Activated CD8-positive, alpha-beta T cell treated with anti-CD3 and anti-CD28 coated beads for 36 hours (primary cell): ENCODE measurements at regions not wholly inside any gene's neighbourhood (a gene's known extent, or its start where the extent isn't known, plus 50 kb on each side); places are given as distances from the start of the nearest gene placed in this dataset.

Experiments
- ATAC-seq: fragments of 200-7000 bp; cut with Tn5 transposase; one replicate; pipeline ENCODE4 v1.10.0; 2021; ENCODE audit warnings: mild to moderate bottlenecking, moderate library complexity
- CTCF ChIA-PET: fragments of 350-600 bp; sonication (Branson Sonifier 250); formaldehyde crosslinking; loops from one replicate; lab custom pipeline; 2021; ENCODE audit warnings: antibody characterized with exemption; lab: Charles Lee
- POLR2A ChIA-PET: fragments of 350-600 bp; sonication (Branson Sonifier 250); formaldehyde crosslinking; loops from one replicate; lab custom pipeline; 2021; ENCODE audit warnings: antibody characterized with exemption; lab: Charles Lee
- DNase-seq: peaks from one replicate; pipeline ENCODE4 v3.0.0-alpha.2; 2020
- H3K27ac Mint-ChIP-seq: one replicate; pipeline ENCODE4 v1.8.0; 2021; ENCODE audit warnings: mild to moderate bottlenecking, mixed read lengths
- H3K27me3 Mint-ChIP-seq: one replicate; pipeline ENCODE4 v1.8.0; 2021; ENCODE audit warnings: mixed read lengths
- H3K36me3 Mint-ChIP-seq: one replicate; pipeline ENCODE4 v1.8.0; 2021; ENCODE audit warnings: low read depth, mixed read lengths
- H3K4me1 Mint-ChIP-seq: one replicate; pipeline ENCODE4 v1.8.0; 2021; ENCODE audit warnings: low read depth, mixed read lengths
- H3K4me3 Mint-ChIP-seq: one replicate; pipeline ENCODE4 v1.8.0; 2021; ENCODE audit warnings: mild to moderate bottlenecking, moderate library complexity, mixed read lengths
- H3K9me3 Mint-ChIP-seq: one replicate; pipeline ENCODE4 v1.8.0; 2021; ENCODE audit warnings: mixed read lengths
- intact Hi-C: fragments of 100-400 bp; cut with micrococcal nuclease; formaldehyde crosslinking; loops from one replicate; pipeline ENCODE4 v1.10.0; 2022
- TF ChIP-seq, protein P1 (sequence below): fragments of 200-600 bp; IDR thresholded peaks from one replicate; pipeline ENCODE4 v1.8.0; 2022; ENCODE audit warnings: antibody characterized with exemption, mild to moderate bottlenecking

- DNase-seq = peak; percentile 16
- CTCF ChIA-PET = no interaction called here
- peaks cover 1% of the 10 kb centered on the region for H3K4me1 Mint-ChIP-seq
Observed at GRCh38 chr14:97581016-97581415, 783.8 kb downstream of the VRK1 start.

DNA sequence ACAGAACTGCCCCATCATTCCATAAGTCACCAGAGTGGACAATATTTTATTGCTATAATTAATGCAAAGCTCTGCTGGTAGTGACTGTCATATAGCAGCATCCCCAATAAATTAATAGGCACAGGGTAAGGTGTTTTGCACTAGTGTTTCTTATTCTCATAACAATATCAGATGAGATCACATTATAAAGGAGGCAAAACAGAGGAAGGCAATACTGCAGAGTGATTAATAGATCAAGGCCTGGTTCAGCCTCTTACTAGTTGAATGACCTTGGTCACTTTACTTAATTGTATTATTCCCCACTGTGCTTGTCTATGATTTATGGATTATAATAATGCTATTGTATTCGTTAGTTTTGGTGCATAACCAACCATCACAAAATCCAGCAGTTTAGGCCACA lies 784.8 kb downstream of the VRK1 start:
- H3K4me3 Mint-ChIP-seq = no peak overlapping the region
- ChIA-PET CTCF (no interaction called here), POLR2A (interaction anchor here (1.1 kb wide), 1 partner anchor 21 kb away, joined by 4 read pairs; no protein-coding TSS in a partner anchor)

More at GRCh38 chr14:97581016-97581415, 783.8 kb downstream of the VRK1 start:
- no peak for ATAC-seq
- Mint-ChIP-seq H3K4me3 (no peak overlapping the region), H3K36me3 (no peaks in the 10 kb centered on the region), H3K27me3 (no peaks in the 10 kb centered on the region), H3K27ac (no peak overlapping the region), H3K9me3 (no peaks in the 10 kb centered on the region)
- POLR2A ChIA-PET = no interaction called here
- TF ChIP-seq, protein P1, sequence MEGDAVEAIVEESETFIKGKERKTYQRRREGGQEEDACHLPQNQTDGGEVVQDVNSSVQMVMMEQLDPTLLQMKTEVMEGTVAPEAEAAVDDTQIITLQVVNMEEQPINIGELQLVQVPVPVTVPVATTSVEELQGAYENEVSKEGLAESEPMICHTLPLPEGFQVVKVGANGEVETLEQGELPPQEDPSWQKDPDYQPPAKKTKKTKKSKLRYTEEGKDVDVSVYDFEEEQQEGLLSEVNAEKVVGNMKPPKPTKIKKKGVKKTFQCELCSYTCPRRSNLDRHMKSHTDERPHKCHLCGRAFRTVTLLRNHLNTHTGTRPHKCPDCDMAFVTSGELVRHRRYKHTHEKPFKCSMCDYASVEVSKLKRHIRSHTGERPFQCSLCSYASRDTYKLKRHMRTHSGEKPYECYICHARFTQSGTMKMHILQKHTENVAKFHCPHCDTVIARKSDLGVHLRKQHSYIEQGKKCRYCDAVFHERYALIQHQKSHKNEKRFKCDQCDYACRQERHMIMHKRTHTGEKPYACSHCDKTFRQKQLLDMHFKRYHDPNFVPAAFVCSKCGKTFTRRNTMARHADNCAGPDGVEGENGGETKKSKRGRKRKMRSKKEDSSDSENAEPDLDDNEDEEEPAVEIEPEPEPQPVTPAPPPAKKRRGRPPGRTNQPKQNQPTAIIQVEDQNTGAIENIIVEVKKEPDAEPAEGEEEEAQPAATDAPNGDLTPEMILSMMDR = no peak
- intact Hi-C loops = no loop called here

GRCh38 chr14:97584528-97584927 lies 787.3 kb downstream of the VRK1 start:
- H3K27ac Mint-ChIP-seq = no peak overlapping the region
- H3K4me1 Mint-ChIP-seq = peaks cover 9% of the 10 kb centered on the region
- TF ChIP-seq, protein P1 = no peak
- ChIA-PET CTCF (interaction anchor here (1.1 kb wide), 1 partner anchor 13 kb away, joined by 3 read pairs; no protein-coding TSS in a partner anchor), POLR2A (interaction anchor here (1.0 kb wide), 1 partner anchor 677 kb away, joined by 3 read pairs; no protein-coding TSS in a partner anchor)
- DNase-seq (no peak), ATAC-seq (no peak)
- no peak overlapping the region for H3K4me3 Mint-ChIP-seq
- intact Hi-C loops = no loop called here
- H3K9me3 Mint-ChIP-seq = no peaks in the 10 kb centered on the region
- no peaks in the 10 kb centered on the region for H3K36me3 Mint-ChIP-seq
- no peaks in the 10 kb centered on the region for H3K27me3 Mint-ChIP-seq

More for the DNA sequence above, 784.8 kb downstream of the VRK1 start:
- Mint-ChIP-seq H3K9me3 (no peaks in the 10 kb centered on the region), H3K36me3 (no peaks in the 10 kb centered on the region), H3K27me3 (no peaks in the 10 kb centered on the region), H3K27ac (no peak overlapping the region), H3K4me1 (peaks cover 1% of the 10 kb centered on the region)
- TF ChIP-seq, protein P1 = no peak
- ATAC-seq (no peak), DNase-seq (no peak)
- intact Hi-C loops = no loop called here

GRCh38 chr14:97592341-97592980 lies 795.3 kb downstream of the VRK1 start:
- no peak for DNase-seq
- peaks cover 34% of the 10 kb centered on the region for H3K4me1 Mint-ChIP-seq
- no peak for ATAC-seq
- ChIA-PET CTCF (no interaction called here), POLR2A (no interaction called here)
- no peaks in the 10 kb centered on the region for H3K27me3 Mint-ChIP-seq
- H3K9me3 Mint-ChIP-seq = peaks cover 3% of the 10 kb centered on the region
- intact Hi-C loops = no loop called here
- H3K4me3 Mint-ChIP-seq = no peak overlapping the region
- peaks cover 1% of the 10 kb centered on the region for H3K36me3 Mint-ChIP-seq
- TF ChIP-seq, protein P1 = no peak
- H3K27ac Mint-ChIP-seq = peak overlapping the region; percentile 53

DNA sequence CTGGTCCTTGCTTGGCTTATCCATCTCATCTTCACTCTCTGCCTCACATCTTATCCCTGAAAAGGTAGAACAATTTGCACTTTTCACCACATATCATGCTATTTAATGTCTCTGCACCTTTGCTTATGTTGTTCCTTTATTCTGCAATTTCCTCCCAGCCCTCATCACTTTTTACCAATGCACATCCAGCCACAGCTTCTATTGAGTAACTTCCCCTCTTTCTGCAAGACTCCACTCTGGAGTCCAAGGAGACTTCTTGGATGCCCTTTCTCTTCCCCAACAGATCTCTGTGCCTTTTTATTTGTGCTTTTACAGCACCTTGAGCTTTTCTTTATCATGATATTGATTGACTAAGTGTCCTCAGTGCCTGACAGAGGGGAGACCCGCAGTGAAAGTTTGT lies 797.1 kb downstream of the VRK1 start:
- no peak for DNase-seq
- ChIA-PET POLR2A (no interaction called here), CTCF (no interaction called here)
- Mint-ChIP-seq H3K9me3 (peaks cover 3% of the 10 kb centered on the region), H3K27me3 (no peaks in the 10 kb centered on the region), H3K4me3 (no peak overlapping the region), H3K4me1 (peaks cover 27% of the 10 kb centered on the region), H3K36me3 (peaks cover 1% of the 10 kb centered on the region), H3K27ac (no peak overlapping the region)
- intact Hi-C loops = no loop called here
- TF ChIP-seq, protein P1 = no peak
- no peak for ATAC-seq
